Globus pallidus (tissue), 1 donor: ENCODE measurements at regions not wholly inside any gene's neighbourhood (a gene's known extent, or its start where the extent isn't known, plus 50 kb on each side); places are given as distances from the start of the nearest gene placed in this dataset.

ENCODE experiments used
- DNase-seq: peaks from one replicate; pipeline ENCODE4 v3.0.0-alpha.2; 2015; ENCODE audit warnings: low spot score

DNA sequence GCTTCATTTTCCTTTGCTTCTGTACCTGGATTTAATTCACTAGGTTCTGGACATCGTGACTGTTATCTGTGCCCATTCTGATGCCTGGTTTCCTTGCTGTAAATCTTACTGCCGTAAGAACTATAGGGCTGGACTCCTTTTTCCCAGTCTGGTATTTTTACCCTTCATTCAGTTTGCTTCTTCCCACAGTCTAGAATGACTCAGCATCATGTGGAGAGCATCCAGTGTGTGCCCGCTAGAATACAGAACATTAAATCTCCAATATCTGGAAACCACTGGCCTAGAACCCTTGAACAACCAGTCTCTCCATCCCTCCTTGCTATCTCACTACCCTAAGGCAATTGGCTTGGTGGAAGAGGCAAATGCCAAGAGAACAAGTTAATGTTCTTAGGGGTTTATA is 1075.4 kb upstream of the ZEB2 start:
- DNase-seq, result no peak

DNA sequence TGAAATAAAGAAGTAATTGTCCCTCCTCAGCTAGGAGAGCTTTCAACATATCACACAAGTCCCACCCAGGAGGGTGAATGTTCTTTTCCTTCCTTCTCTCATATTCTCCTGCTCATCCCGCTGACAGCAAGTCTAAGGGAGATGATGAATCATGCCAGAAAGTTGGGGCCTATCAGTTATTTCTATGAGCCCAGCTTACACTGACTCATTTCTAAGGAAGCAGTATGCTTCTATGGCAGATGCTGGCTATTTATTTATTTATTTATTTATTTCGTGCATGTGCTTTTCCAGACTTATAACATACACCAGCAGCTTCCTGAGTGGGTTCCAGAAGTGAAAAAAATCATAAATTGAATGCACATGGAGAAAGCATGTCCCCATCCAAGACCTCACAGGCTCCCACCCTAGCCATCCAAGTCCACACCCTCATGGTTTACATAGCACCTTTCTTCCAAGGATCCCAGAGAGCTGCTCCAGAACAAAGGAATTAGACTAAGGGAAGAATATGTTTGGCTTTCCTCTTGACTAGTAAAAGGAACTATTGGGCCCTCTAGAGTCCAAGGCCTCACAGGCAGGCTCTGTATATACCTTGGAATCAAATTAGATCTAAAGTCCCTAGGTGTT is 1074.2 kb upstream of the ZEB2 start:
- peak; percentile 9 for DNase-seq

DNA sequence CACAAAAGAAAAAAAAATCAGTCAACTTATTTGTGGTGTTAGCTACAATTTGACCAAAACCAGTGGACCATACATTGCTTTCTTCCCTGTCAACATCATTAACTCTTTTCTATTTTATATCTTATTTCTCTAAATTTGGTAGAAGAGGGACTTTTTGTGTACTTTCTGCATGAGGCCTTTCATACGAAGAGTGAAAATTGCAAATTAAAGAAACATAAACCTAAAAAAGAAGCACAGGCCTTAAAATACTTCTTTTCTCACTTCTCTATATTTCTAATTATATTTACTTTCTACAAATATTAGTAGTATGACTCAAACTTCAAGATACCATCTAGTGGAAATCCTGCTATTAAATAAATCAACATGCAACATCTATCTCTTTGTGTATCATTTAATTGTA is 1073.4 kb upstream of the ZEB2 start:
- DNase-seq, result no peak

DNA sequence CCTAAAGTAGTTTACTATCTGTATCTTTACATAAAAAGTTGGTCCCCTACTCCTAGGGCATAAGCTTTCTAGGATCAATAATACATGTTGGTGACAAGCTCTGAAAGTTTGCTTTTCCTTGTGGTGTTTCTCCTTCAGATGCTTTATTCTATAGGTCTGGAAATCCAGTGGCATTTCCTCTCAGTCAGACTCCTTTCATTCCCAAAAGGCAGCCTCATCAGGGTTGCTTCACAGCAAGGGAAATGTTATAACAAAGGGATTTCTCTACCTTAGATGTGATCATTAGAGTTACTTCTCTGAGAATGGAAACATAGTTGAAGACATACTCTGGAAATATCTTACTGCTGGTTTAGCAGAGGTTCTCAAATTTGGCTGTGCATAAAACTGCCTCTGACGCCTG is 1072.4 kb upstream of the ZEB2 start:
- DNase-seq, result no peak

DNA sequence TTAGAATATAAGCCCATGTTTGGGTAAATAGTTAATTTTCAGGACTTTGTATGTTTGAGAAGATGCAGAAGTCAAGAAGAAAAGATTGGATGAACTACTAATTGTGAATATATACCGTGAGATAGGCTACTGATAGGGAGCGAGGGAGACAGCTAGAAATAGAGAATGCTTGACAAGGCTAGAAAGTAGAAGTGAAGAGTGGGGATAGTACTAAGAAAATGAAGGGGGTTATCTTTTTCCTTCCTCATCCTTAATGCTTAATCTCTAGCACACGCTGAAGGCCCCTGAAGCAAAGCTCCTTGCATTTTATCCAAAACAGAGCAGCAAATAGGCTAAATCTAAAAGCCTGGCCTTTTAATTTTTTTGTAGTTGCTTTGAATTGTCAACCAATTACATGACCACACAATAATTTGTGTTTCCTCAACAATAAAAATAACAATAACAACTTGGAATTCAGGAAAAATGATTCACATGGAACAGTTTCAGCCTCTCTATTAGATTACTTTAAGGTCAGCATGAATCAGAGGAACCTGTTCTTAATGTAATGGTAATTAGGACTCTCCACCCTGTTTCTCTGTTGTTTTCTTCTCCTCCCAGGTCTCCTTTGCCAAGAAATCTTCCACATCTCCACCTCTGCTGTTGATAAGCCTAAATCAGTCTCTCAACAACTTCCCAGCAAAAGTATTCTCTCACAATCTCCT is 1071.3 kb upstream of the ZEB2 start:
- no peak for DNase-seq

DNA sequence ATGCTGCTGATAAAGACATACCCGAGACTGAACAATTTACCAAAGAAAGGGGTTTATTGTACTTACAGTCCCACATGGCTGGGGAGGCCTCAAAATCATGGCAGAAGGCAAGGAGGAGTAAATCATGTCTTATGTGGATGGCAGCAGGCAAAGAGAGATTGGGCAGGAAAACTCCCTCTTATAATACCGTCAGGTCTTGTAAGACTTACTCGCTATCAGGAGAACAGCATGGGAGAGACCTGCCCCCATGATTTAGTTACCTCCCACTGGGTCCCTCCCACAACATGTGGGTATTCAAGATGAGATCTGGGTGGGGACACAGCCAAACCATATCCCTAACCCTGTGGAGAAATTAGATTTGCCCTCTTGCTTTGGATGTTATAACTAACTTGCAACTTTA is 1068.0 kb upstream of the ZEB2 start:
- no peak for DNase-seq

DNA sequence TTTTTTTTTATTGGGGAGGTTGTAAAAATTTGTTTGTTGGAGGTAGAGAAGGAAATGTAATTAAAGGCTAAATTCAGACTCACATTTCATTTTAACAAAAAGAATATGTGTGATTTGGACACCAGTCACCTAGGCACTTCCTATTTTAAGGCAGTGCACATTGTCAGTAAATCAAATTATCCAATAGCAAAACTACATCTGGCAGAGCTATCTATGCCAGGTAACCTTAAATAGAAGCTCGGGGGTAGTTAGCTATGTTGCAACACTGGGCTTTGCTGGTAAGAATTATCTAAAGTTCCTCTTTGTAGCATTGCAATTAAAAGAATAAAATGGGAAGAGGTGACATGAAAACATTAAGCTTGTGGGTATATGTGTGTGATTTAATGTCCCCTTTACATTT is 1064.4 kb upstream of the ZEB2 start:
- no peak for DNase-seq

DNA sequence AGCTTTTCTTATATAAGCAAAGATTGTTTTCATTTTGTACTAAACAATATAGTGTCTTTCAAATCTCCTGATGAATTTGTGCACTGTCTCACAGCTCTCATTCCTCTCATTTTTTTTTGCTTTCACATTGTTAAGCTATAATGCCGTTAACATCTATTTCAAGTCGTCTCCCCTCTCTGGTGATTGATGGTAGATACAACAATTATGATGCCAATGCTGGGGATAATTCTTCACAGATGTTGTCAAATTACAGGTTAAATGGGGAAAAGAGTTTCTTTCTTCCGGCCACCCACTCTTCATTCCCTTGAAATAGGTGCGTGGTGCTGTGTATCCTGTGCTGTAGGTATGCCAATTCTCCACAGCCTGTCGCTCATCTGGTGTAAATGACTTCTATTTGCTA is 1053.7 kb upstream of the ZEB2 start:
- DNase-seq, result no peak

DNA sequence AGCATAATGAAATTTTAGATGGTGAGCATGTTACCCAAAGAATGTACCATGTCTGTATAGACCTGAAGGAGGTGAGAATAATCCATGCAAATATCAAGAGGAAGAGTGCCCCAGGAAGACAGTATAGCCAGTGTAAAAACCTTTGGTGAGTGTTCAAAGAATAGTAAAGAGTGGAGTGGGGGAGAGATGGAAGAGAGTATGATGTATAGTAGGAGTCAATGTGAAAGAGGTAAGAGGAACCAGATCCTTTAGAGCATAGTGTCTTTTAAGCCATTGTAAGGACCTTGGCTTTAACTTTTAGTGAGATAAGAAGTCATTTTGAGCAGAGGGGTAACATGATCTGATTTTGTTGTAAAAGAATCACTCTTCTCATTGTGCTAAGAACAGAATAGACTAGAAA is 1052.3 kb upstream of the ZEB2 start:
- DNase-seq, result no peak

DNA sequence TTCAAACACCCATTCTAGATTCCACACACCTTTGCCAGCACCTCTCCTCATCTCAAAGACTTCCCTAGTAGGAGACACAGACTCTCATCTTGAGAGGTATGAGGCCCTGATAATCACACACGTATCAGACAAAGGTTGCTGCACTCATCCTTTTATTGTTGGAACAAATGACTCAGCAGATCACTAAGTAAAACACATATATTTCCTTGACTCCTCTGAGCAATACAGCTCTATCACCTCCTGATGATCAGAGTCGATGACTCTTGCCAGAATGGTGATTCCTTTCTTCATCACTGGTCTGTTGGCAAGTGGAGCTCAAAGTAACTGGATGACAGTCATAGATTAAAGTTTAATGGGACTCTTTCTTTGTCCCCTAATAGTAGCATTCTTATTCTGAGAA is 1049.2 kb upstream of the ZEB2 start:
- DNase-seq, result no peak

DNA sequence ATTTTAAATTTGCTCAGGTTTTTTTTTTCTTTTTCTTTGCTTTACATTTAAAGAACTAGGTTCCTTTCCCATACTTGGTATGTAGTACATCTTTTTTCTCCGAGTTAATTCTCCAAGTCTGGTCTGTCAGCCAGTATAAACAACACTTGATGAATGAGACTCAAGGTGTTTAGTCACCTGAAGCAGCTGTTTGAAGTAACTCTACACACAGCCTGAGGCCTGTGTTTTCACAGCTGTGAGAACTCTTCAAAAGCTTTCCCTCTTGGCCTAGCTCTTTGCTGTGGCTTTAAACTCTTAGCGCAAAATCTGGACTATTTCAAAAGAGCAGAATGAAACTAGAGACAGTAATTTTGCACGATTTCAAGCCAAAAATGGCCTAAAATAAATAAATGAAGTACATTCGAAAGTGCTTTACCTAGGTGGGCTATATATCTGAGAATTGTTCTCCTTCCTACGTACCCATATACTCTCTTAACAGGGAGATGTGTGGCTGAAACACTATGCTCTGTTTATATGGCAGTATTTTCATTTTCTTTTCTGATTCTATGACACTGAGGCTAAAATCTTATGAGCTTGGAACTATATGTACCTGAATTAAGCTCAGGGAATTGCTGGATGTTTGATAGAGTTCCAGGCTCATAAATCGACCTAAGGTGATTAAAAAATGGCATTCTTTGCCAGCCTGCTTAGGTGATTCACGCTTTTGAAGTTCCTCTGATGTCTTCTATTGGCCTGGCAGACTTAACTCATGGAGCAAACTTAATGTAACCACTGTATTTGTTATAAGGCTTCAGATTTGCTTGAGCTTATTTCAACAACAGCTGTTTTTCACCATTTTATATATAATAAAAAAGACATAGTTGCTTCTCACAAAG is 1044.1 kb upstream of the ZEB2 start:
- no peak for DNase-seq

DNA sequence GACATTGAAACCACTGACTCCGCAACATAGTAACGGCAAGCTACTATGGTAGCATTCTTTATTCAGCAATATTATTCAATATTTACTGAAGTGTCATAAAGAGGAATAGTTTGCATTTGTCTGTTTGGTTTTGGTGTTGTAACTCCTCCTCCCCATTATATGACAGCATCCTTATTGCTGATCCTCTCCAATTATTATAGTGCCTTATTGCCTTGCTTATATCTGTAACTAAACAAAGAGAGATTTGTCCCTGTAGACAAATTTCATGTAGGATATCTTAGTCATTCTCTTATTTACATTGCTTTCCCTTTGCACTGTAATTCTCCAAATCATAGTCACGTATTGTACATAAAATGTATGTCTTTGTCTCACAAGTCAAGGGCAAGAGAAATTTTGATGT is 1041.2 kb upstream of the ZEB2 start:
- no peak for DNase-seq

DNA sequence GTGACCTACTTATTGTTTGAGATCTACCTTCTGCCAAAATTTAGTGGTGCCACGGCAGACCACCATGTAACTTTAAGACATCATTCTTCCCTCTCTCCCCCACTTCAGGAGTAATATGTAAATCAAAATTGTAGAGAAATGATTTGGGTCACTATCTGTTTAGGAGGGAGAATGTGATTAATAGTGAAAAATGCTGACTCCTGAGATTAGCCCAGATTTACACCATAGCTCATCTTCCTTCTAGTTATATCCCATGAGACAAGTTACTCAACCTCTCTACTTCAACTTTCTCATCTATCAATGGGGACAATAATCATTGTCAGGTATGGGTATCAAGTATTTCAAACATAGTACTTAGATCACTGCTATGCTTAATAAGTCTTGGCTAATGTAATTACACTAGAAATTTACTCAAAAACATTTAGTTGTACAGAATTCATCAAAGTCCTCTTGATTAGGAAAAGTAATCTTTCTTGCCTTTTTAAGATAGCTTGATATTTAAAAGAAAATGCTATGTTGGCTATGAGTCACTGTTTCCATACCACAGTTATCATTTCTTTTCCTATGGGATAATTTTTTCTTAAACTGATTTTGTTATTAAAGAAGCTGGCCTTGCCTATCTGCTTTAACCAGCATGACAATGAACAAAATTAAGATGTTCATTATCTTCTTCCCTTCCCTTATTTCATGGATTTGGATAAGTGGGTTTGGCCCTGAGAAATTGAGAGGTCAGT is 1038.9 kb upstream of the ZEB2 start:
- DNase-seq, result no peak

DNA sequence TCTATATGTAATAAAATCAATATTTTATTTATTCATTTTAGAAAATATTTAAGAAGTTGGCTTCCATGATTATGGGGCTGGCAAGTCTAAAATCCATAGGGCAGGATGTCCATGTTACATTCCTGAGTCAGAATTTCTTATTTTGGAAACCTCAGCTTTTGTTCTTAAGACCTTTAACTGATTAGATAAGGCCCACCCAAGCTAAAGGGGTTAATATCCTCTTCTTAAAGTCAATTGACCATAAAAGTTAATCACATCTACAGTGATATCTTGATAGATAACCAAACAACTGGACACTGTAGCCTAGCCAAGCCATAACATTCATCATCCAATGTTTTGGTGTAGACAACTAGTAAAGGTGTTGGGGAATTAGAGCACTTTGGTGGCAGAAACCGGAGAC is 1035.4 kb upstream of the ZEB2 start:
- no peak for DNase-seq

DNA sequence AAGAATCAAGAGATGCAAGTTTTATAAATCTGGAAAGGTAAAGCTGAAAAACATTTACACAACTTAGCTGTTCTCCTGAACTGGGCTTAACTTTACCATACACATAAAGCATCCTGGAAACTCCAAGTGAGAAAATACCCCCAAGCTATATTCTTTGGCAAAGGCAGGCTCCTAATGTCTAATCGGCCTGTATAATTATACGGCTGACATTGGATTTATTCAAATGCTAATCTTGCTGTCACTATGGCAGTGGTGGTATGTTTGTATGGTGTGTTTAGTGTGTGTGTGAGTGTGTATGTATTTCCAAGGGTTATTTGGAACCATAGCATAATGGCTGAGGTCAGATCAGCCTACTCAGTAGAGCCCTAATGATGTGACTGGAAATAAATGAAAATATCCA is 1031.8 kb upstream of the ZEB2 start:
- DNase-seq, result no peak

DNA sequence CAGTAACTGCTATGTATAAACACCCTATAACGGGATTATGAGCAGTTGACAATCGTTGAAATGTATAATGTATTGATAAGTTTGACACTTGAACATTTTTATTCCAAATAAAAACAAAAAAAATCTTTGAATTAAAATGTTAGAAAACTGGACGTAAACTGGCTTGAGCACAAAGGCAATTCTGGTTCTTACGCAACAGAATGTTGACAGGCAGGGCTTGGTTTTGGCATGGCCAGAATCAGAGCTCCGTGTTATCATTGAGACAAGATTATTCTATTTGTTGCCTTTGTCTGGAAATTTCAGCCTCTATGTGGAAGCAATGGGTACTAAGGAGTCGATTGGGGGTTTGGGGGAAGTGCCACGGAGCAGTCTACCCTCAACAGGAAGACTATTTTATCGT is 1028.6 kb upstream of the ZEB2 start:
- DNase-seq, result no peak

DNA sequence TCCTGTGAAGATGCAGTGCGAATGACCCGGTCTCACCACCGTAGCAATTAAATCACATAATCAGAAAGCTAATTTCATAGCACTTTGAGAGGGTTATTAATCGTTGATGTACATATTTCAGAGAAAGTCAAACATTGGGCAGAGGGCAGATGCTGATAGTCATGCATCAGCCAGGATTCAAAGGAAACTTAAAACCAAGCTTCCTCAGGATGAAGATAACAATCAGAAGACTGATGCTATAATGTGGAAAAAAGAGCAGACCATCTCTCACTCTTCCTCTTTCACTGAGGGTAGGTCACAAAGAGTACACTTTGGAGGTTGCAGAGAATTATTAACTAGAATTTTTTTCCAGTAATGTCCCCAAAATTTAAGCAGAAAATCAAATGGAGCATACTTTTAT is 1027.7 kb upstream of the ZEB2 start:
- no peak for DNase-seq

DNA sequence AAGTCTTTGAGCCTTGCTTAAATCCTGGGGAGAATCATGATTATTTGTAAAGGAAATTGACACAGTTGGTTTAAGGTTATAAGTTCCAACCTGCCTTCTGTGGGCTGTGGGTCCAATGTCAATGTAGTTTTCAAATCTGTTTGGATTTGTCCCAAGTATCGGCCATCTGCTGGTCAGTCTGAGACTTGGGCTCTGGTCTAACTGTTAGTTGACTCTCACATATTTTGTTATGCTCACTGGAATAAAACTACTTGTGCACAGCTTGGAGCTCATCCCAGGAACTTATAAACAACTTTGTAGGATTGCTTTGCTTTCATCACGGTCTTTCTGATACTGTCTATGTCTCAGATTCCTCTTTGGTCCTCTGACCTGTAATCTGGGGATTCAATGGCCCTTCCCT is 1026.2 kb upstream of the ZEB2 start:
- no peak for DNase-seq

DNA sequence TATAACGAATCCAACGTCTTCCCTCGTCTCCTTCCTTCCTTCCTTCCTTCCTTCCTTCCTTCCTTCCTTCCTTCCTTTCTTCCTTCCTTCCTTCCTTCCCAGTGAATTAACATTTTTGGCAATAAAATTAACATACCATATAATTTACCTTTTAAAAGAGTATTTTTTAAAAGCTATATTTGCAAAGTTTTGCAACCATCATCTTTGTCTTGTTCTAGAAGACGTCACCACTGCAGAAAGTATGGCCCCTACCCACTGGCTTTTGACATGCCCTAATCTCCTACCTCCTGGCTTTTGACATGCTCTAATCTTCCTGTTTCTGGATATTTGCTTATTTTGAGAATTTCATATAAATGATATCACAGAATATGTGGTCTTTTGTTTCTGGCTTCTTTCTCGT is 1023.9 kb upstream of the ZEB2 start:
- DNase-seq, result no peak

DNA sequence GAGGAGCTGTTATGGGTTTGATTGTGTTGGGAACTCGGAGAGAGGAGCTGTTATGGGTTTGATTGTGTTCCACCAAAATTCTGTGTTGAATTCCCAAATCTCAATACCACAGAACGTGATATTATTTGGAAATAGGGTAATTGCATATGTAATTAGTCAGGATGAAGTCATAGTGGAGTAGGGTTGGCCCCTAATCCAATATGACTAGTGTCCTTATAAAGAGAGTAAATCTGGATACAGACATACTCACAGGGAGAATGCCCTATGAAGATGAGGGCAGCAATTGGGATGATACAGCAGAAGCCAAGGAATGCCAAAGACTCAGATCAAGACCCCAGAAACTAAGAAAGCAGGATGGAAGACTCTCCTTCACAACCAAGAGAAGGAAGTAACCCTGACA is 1023.2 kb upstream of the ZEB2 start:
- no peak for DNase-seq

DNA sequence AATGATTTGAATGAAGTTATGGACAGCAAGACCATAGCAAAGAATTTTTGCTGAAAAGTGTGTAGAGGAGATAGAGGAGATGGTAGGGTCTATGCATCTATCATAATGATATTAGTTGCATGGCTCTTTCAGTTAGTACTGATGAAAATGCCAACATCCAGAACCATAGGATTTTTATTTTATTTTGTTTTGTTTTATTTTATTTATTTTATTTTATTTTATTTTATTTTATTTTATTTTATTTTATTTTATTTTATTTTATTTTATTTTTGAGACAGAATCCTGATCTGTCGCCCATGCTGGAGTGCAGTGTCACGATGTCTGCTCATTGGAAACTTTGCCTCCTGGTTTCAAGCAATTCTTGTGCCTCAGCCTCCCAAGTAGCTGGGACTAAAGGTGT is 1021.1 kb upstream of the ZEB2 start:
- DNase-seq, result no peak

DNA sequence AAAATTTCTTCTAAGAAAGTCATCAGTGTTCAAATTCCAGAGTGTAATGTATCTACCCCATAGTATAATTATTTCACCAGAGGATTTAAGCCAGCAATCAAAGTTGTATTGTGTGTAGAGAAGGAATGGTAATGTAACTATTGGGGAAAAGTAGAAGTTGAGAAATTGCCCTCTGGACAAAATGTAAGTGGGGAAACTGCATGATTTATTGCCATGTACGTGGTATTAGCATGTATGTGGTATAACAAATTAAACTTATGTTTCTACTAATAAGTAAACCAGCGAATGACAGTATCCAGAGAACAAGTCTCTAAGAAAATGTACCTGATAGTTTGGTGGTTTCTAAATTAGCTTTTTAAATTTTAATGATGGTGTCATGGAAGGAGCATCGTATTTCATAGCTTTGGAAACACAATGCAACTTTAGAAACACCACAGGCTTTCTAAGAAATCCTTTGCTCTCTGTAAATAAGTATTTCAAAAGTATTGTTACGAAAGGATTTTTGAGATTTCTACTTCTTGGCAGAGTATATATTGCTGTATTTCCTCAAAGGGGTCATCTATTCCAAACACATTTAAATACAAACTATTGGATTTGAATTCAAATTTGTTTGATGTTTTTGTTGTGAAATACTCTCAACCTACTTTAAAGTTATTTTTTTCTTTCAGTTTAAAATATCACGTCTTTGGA is 1018.9 kb upstream of the ZEB2 start:
- DNase-seq, result no peak
